DMS79 (cell line): ENCODE measurements at regions not wholly inside any gene's neighbourhood (a gene's known extent, or its start where the extent isn't known, plus 50 kb on each side); places are given as distances from the start of the nearest gene placed in this dataset.
A peak's percentile ranks its signal among the peaks of the same experiment; 100 is the strongest.

ENCODE experiments used
- DNase-seq: peaks from one replicate; lab custom pipeline; 2025; lab: John Stamatoyannopoulos, UW

GRCh38 chr2:204012072-204012653 is 75.6 kb downstream of the ICOS start:
- DNase-seq = peak; percentile 64

- no peak for DNase-seq
These were observed 78.7 kb downstream of the ICOS start for GRCh38 chr2:204015118-204015843.

- DNase-seq = no peak
These were observed 82.2 kb downstream of the ICOS start for GRCh38 chr2:204018717-204019116.

DNA sequence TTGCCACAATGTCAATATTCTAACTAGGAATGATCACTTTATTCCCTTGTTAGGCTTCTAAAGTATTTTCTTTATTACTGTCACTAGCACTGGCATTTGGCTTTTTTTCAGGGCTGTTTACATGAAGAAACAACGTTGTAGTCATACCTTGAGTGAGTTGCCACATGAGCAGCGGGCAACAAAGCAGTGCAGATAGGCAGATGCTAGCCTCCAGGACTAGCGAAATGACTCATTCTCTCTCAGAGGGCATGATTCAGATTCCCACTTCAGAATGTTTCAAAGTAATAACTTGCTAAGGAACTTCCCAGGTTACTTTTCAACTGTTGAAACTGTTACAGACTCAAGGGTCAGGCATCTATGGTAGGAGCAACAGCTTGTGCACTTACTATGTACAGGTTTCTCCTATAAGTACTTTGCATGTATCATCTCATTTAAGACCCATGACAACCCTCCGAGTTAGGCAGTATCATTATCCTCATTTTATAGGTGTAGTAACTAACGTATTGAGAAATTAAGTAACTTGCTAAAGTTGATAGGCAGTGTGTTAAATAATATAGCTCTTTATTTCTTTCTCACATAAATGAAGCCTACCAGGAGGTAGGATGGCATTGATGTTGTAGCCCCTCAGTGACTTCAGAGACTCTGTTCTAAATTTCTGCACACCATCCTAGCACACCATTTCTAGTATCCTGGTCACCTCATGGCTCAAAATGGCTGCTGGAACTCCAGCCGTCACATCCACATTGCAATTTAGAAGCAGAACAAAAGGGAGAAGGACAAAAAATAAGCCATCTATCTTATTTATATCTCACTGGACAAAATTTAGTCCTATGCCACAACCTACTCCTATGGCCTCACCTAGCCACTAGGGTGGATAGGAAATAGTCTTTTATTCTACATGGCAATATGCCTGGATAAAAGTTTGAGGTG is 83.3 kb downstream of the ICOS start:
- no peak for DNase-seq

GRCh38 chr2:204021290-204022081 is 84.9 kb downstream of the ICOS start:
- no peak for DNase-seq

- no peak for DNase-seq
These were observed 86.0 kb downstream of the ICOS start for GRCh38 chr2:204022550-204022949.

DNA sequence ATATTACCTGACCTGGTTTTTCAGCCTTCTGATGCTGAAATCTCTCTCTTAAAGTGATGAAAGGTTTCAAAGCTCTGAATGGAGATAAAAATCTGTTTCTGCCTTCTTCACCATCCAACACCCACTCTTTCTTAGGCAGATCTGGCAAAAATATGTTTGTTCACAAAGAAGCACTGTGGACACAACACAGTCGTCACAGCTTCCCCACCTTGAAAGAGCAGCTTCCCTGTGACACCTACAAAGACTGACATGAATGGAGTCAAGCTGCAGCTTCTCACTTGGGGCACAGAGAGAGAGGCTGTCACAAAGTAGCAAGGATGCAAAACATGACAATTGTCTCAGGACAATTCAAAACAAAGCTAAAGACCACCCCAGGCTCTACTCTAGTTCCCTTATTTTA is 86.5 kb downstream of the ICOS start:
- DNase-seq = no peak

GRCh38 chr2:204024503-204024902 is 87.9 kb downstream of the ICOS start:
- no peak for DNase-seq

GRCh38 chr2:204024906-204025475 is 88.4 kb downstream of the ICOS start:
- DNase-seq = no peak

DNA sequence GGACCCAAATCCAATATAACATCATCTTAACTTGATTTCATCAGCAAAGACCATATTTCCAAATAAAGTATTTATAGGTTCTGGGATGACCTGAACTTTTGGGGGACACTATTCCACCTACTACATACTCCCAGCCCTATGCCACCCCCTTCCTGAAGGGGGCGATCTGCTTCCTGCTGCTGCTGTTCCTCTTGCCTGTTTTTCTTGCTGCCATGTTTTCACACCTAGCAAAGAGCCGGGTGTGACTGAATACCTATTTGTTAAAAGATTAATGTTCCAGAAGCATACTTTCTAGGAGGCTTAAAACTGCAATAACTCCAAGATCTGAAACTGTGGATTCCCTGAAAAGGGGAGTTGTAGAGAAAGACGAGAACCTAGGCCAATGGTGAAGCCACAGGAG is 89.7 kb downstream of the ICOS start:
- no peak for DNase-seq

- no peak for DNase-seq
These were observed 90.5 kb downstream of the ICOS start for GRCh38 chr2:204027091-204027490.

- DNase-seq = no peak
These were observed 93.8 kb downstream of the ICOS start for GRCh38 chr2:204030322-204030721.

- no peak for DNase-seq
These were observed 94.5 kb downstream of the ICOS start for GRCh38 chr2:204031056-204031455.

GRCh38 chr2:204032301-204032700 is 95.7 kb downstream of the ICOS start:
- DNase-seq = no peak

GRCh38 chr2:204033611-204034495 is 97.3 kb downstream of the ICOS start:
- DNase-seq = no peak

- DNase-seq = no peak
These were observed 100.1 kb downstream of the ICOS start for GRCh38 chr2:204036706-204037105.

- DNase-seq = no peak
These were observed 100.7 kb downstream of the ICOS start for GRCh38 chr2:204037286-204037685.

DNA sequence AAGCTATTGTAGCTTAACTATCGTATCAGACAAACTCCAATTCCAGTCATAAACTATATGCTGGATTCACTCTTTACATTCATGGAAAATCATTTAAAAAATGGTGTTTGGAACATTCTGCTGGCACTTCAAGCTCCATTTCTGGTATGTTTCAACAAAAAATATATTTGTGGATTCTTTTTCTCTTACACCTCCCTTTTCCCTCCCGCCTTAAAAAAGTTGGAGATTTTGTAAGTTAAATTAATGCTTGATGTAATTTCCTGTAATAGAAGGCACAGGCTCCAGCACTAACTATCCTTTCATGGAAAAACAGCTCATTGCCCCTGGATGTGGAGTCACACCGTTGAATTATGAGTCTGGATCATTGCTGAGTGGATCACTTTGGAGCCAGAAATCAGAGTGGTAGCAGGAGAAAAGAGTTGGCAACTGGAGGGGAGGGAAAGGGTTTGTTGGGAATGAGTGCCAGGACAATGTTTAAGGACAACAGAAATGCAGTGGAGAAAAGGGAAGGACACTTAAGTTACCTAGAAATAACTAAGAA is 102.8 kb downstream of the ICOS start:
- DNase-seq = no peak

DNA sequence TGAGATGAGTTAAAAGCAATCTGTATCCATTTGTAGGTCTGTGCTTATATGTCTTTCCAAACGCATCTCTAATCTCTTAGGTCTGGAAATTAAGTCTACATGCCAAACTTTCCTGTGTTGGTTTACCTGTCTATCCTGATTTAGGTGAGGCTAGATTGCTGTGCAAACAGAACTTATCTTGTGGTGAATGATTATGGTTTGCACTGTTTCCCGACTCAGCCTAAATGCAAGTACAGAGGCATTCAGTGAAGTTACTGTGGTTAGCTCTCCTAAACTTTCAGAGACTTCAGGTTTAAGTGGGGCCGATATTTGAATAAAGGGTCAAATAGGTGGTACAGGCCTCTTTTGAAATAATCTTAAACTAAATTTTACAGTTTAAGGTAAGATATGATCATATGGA is 103.5 kb downstream of the ICOS start:
- DNase-seq = no peak

DNA sequence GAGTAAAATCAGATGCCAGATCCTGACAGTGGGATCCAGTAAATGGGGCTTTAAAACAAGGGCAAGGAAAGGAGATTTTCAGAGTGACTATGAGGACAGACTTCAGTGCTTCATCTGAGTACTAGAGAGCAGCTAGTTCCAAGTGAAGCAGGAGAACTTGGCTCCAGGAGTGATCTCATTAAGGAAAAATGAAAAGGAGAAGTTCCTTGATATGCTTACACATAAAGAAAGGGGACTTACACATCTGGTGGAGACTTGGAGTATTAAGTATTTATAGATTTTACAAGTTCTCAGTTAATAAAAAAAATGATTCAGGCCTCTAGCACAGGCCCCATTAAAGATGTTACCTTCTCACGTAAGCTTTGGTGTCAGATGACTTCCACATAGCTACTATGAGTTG is 105.8 kb downstream of the ICOS start:
- no peak for DNase-seq
